ENCODE measurements at regions not wholly inside any gene's neighbourhood (a gene's known extent, or its start where the extent isn't known, plus 50 kb on each side); places are given as distances from the start of the nearest gene placed in this dataset.
"Not testable (repeated sequence)": the region's sequence is repeated elsewhere in the genome, so short reads cannot be mapped to it uniquely, and the experiment has no call there.

- no peak for DNase-seq
These were observed 468.1 kb downstream of the CD83 start for GRCh38 chr6:14585689-14586088.

GRCh38 chr6:14589175-14589574 is 471.6 kb downstream of the CD83 start:
- no peak for DNase-seq

DNA sequence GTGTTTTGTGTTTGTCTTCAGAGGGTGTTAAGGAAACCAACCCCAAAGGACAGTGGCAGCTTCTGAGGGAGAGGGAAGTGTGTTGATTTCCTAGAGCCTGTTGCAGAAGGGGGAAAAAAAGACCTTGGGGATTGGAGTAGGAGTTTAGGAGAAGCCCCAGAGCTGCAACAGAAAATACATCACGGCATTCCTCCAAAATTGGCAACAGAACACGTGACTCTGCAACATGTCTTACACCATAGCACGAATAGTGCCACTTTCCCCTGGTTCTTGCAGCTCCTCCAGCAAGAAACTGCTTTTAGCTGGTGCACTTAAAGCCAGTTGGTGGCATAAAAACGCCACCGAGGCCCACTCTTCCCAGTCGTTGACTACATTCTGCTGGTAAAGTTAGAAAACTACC is 473.0 kb downstream of the CD83 start:
- no peak for DNase-seq

- no peak for DNase-seq
These were observed 474.4 kb downstream of the CD83 start for GRCh38 chr6:14591998-14592397.

- no peak for DNase-seq
These were observed 475.7 kb downstream of the CD83 start for GRCh38 chr6:14593286-14593685.

GRCh38 chr6:14595751-14596150 is 478.2 kb downstream of the CD83 start:
- DNase-seq, result no peak

- no peak for DNase-seq
These were observed 478.8 kb downstream of the CD83 start for GRCh38 chr6:14596410-14596809.

- DNase-seq, result no peak
These were observed 479.5 kb downstream of the CD83 start for GRCh38 chr6:14597090-14597489.

GRCh38 chr6:14598017-14598864 is 480.7 kb downstream of the CD83 start:
- DNase-seq, result no peak

- not testable (repeated sequence) for DNase-seq
These were observed 482.7 kb downstream of the CD83 start for GRCh38 chr6:14600306-14600705.

DNA sequence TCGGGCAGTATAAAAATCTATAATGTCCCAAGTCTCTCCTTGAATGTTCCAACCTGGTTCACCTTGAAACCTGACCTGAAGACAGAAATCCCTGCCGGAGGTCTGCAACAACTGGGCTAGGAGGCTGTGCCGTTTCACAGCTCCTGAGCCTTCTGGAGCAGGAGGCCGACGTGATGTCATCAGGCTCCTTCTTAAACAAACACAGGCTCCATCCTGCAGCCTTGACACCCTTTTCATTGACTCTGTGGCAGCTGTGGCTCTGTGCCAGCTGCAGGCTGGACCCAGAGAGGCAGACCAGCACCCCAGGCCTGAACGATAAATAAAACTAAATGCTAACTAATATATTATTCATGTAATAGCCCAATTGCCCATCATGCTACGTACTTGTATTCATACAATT is 483.9 kb downstream of the CD83 start:
- peak; percentile 92 for DNase-seq

DNA sequence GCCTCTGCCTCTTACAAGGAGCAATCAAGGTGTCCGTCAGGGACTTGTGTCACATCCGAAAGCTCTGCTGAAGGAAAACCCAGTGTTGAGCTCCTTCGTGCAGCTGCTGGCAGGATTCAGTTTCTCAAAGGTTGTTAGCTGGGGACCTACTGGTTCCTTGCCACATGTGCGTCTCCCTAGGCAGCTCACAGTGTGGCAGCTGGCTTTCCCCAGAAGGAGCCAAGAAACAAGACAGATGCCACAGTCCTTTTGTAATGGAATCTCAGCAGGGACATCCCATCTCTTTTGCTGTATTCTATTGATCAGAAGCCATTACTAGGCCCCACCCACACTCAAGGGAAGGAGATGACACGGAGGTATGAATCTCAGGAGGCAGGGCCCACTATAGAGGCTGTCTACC is 488.8 kb downstream of the CD83 start:
- DNase-seq, result no peak

GRCh38 chr6:14610141-14610540 is 492.6 kb downstream of the CD83 start:
- DNase-seq, result no peak

DNA sequence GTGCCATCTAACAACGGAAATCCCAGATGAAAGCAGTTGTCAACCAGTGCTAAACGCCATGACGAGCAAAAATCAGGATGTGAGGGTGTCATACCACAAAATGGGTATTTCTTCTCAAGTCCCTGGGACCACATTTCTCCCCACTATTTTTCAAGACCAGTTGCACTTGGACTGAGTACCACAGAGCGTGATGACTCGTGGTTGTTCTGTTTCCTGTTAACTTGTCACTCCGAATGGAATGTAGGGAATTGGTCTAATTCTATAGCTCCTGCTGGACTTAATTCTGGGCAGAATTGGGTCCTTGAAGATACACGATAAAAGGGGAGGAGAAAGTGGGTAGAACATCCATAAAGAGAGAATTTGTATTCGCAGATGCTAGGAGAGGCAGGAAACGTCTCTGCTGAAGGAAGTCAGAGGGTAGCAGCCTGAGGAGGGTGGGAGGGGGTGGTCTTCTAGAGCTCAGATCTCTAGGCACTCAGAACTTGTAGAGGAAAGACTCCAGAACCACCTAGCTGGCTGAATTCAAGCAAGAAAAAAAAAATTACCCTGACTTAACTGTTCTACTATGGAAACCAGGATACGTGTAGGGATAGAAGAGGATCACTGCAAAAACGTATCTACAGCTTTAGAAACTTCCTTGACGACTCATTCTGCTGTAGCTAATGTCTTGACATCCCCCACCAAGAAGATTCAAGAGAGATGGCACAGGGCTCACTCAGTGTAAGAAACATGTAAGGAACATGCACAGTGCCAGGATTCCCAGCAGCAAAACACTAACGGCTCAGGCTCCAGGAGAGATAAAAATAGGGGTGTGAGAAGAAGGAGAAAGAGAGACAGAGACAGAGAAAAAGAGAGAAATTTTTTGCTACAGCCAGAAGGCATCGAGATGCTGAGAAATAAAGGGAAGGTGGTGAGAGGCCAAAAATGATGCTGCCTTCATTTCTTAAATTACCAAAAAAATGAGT is 494.7 kb downstream of the CD83 start:
- no peak for DNase-seq

GRCh38 chr6:14614631-14615030 is 497.1 kb downstream of the CD83 start:
- no peak for DNase-seq

GRCh38 chr6:14616656-14617055 is 499.1 kb downstream of the CD83 start:
- DNase-seq, result no peak

DNA sequence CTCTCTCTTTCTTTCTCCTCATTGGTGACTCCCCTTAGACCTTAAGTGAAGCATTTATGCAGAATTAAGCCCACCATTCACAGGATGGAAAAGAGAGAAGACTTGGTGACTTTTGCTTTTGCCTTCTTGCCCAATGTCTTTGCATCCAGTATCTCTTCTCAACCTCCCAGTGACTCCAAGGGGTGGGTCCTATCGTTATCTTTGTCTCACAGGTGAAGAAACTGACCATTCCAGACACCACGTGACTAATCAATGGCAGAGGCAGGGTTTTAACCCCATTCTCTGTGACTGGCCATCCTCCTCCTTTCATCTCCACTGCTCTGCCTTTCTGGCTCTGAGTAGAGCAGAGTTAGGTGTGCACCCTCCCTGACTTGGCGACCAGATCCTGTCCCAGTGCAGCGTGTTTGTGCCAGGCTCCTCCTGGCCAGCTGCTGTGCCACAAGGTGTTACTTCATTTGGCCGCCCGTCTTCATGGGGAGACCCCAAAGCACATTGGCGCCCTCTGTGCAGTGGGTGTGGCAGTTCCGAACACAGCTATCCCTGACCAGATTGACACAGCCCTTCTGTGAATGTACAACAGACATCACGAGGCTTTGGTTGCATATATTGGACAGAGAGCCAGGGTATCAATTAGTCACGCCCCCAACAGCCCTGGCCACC is 501.3 kb downstream of the CD83 start:
- no peak for DNase-seq

DNA sequence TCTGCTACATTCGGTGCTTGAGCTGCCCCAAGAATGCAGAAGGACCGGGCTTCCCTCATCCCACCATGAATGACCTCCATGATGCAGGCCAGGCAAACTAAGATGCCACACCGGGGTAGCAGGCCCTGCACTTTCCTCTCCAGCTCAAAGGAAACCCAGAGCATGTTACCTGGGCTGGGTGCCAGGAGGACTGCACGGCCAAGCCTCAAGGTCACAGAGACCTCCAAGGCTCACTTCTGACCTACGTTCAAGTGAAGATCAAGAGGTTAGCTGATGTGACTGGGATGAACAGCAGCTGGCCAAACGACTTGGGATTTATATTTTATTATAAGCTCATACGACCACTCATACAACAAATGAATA is 501.8 kb downstream of the CD83 start:
- no peak for DNase-seq

GRCh38 chr6:14620522-14620921 is 502.9 kb downstream of the CD83 start:
- no peak for DNase-seq

DNA sequence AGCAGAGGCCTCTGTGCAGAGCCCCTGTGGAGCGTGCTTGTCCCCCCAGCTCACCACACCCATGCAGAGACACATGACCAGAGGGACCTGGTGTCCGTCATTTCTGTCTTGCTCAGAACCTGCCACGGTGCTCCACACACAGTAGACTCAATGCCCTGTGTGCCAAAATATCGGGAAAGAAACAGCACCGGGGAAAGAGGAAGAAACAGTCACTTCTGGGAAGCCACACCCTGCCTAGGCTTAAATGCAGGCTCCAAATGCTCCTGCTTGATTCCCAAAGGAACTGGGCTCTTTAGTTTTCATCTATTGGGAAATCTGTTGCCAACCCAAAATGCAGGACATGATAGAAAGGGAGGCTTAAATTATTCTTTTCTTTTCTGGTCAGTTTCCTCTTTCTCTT is 503.9 kb downstream of the CD83 start:
- no peak for DNase-seq

- no peak for DNase-seq
These were observed 504.5 kb downstream of the CD83 start for GRCh38 chr6:14622085-14622484.

GRCh38 chr6:14622909-14623505 is 505.4 kb downstream of the CD83 start:
- no peak for DNase-seq
